NCI-H2081 treated with DMSO at 0.1 percent for 48 hours (cell line): ENCODE measurements at regions not wholly inside any gene's neighbourhood (a gene's known extent, or its start where the extent isn't known, plus 50 kb on each side); places are given as distances from the start of the nearest gene placed in this dataset.
"Not testable (repeated sequence)": the region's sequence is repeated elsewhere in the genome, so short reads cannot be mapped to it uniquely, and the experiment has no call there.

Source experiments
- DNase-seq: peaks from one replicate; lab custom pipeline; 2025; lab: John Stamatoyannopoulos, UW

DNA sequence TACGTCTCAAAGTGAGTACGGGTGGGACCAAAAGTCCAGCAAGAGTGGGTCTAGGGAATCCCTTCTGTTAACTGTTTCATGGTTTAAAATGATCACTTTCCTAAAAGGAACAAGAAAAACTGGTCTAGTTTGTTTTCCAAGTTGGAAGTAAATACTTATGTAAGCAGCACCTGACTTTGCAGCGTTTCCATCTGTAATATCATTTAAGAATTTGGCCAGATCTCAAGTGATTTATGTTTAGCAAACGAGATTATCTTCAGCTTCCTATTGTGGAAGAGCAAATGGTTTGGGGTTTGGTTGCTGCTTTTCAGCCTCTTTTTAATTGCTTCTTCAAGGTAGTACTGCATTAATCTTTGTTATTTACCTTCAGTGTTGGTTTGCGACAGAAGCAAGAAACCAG lies 50.4 kb downstream of the FHIP1A start:
- no peak for DNase-seq

DNA sequence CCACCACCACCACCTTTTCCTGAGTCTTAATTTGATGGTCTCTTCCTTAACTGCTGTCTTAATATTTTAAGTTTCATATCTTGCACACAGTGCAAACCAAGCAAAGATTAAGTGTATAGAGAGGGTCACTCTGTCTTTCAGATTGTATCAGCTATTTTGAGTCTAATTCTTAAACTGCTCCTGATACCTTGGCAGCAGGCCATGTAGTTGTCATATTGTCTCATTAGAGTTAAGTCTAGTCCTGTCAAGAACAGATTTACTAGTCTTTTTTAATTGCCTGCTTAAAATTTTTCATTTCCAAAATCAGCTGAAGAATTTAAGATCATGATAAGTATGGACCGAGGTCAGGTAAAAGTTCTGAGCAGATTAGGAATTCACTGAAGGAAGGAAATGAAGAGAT lies 51.5 kb downstream of the FHIP1A start:
- DNase-seq: no peak

DNA sequence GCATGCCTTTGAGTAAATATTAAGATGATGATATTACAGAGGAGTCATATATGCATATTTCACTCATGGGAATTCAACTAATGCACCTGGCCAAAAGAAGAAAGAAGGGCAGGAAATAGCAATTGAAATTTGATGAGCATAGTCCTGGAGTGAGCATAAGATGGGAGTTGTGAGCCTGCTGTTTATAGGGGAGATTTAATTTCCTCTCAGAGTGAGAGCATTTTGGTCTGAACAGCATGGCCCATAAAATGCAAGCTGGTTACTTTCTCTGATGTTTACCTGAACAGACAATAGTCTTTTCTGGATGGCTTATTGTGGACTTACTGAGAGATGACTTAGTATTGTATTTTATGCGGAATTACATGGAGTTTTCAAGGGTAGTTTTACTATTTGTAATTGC lies 53.6 kb downstream of the FHIP1A start:
- no peak for DNase-seq

DNA sequence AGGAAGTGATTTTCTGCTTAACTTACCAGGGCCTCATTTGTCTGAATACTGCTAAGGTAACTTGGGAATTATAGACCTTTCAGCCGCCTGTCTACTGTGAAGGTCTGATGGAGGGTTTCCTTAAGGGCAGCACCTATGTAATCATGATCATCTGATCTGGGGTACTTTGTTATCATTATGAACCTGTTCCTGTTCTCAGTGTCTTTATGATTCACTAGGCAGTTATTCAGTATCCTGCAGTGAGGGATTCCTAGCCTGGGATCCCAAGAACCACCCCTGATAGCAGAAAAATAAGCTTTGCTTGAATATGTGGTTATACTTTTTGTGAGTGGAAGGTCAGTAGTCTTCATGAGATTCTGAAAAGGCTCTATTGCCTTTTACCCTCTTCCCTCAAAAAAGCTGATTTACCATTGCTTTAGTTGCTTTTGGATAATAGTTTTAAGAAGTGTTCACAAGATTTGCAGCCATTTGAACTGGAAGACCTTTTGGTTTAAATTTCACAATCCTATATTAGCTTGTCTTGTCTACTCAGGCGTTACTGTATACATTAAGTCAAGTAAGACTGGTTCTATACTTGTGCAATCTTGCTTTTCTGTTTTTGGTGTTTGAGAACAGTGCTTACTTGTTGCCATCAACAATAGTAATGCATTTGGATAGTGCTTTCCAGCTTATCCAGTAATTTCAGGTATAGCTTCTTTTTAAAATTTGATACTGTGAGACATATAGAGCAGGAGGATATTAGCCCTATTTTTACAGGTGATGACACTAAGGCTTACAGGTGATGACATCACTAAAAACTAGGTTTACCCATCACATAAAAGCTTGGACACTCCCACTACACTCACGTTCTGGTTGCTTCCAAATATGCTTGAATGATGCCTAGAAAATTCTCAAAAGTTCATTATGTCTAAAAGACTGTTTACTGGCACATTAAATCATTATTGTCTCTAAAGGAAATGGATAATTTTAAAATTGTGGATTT lies 60.0 kb downstream of the FHIP1A start:
- no peak for DNase-seq

DNA sequence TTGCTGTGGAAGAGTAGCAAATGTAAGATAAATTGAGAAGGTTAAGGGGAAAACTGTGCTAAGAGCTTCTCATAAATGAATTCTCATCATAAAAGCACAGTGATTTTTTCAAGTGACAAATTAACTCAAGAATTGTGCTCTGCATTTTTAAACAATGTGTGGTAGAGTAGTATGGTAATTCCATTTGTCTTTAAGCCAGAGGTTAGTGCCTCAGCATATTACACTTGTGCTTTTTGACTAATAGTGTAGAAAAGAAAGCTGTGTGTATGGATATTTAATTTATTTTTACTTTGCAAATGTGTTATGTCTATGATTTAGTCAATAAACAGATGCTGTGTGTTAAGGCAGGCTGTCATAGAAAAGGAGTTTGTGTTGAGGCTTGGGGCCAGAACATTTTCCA lies 61.0 kb downstream of the FHIP1A start:
- DNase-seq: no peak

DNA sequence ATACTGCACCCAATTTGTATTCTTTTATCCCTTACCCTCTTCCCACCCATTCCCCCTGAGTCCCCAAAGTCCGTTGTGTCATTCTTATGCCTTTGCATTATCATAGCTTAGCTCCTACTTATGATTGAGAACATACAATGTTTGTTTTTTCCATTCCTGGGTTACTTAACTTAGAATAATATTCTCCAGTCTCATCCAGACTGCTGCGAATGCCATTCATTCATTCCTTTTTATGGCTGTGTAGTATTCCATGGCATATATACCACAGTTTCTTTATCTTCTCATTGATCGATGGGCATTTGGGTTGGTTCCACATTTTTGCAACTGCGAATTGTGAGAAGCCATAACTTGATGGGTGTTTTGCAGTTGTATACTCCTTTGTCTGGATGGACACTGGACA lies 62.8 kb downstream of the FHIP1A start:
- DNase-seq: no peak

DNA sequence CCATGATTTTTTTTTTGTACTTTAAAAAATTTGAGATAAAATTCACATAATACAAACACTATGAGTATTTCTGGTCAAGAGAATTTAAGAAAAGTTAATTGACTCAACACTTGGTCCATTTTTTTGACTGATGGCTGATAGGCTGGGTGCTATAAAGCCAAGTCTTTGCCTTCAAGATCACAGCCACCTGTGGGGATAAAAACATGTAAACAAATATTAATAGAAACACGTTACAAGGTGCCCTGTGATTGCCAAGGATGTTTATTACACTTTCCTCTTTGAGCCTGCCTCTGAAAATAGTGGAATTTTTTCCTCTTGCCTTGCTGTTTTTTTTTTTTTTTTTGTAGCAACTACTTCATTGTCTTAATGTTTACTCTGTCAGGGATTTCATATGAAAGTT lies 63.3 kb downstream of the FHIP1A start:
- no peak for DNase-seq

DNA sequence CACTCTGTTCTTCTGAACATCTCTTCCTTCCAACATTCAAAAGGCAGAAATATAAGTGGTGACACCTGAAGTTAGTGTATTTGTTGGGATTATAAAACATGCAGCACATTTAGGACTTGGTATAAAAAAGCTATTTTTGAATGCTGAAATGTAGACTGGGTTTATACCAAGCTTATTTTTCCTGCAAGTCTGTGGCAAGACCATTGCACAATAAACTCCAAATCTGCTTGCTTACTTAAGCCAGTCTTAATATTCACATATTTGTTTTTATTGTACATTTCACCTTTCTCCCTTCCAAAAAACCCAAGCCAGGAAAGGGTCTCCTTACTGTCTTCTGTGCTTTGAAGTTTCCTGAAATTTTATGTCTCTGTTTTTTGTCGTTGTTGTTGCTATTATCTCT lies 63.7 kb downstream of the FHIP1A start:
- DNase-seq: no peak

DNA sequence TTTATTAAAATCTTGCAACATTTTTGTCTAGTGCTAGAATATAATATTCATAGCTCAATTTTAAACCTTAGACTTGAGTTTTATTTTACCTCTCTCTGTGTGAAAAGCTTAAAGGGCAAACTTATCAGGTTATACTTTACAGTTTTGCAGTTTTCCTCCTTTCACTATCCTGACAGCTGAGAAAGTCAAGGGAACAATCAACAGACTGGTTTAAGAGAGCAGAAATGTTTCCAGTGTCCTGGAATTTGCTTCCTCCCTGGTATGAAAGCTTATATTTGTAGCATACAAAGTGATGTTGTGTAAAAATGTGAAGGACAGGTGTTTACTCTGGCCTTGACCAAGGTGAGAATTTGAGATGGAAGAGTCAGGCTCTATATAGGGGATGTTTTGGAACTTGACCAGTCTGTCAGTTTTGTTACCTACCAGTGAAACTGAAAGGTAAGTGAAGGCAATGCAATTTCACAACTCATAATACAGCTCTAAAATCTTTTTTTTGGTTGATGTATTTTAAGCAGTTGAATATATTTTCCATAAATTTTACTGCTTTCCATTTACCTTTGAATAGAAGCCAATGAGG lies 64.6 kb downstream of the FHIP1A start:
- DNase-seq: no peak

DNA sequence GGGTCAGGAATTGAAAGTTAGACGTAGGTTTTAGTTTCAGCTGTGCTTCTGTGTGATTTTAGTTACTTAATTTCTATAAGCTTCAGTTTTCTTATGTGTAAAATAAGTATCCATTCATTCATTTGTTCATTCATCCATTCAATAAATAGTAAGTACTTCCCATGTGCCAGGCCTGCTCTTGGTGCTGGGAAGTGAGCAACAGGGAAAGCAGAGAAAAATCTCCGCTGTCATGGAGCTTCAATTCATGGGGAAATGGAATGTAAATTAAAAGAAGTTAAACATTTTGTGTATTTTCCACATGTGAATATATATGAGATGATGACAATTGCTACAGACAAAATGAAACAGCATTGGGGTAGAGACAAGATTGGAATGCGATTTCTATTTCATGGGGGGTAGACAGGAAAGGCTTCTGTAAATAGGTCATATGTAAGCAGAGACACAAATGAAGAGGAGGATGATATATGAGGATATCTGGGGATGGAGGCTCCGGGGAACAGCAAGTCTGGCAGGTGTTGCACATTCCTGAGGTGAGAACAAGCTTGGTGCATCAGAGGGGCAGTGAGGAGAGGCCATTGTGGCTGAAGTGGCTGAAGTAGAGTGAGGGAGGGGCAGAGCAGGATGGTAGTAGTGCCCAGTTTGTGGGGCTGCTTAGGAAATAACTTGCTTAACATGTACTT lies 66.2 kb downstream of the FHIP1A start:
- no peak for DNase-seq

DNA sequence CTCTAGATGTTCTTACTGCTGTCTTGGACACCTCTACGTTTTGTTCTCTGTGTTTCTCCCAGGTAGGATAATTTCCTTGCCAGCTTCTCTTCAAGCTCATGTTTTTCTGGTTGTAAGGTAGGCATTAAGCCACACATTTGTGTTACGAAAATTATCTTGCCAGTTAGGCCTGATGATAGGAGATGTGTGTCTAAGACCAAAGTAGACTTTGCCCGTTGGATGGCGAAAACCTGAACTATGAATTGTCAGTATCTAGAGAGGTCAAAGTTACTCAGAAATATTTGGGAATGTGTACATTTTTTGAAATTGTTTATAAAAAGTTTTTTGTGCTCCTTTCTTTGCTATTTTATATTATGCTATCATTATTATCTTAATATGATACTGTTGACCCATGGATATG lies 72.8 kb downstream of the FHIP1A start:
- no peak for DNase-seq

DNA sequence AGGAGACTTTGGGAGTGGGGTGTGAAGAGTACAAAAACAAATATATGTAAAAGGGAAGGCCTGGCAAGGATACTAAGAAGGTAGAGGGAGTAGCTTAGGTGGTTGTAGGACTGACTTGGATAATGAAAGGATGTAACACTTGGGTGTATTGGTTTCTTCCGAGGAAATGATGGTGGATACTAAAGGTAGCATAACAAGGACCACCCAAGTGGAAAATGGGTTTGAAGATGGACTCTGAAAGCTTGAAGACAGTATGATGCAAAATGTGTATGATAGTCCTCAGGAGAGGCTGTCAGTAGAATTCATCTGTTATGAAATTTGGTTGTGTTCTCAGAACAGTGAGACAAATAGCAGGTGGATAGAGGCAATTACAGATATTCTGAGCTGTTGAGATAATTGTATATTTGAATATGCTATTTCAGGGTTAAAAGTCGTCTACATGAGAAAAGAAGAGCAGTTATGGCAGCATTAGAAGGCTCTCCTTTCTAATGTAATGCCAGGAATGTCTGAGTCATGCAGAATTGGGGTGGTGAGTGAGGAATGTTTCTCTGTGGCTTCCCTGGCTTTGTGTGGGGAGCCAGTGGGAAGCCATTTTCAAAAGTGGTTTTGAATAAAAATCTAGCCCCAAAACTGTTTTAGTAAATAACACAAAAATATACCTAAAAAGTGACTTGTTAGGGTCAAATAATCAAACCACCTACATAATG lies 75.6 kb downstream of the FHIP1A start:
- no peak for DNase-seq

DNA sequence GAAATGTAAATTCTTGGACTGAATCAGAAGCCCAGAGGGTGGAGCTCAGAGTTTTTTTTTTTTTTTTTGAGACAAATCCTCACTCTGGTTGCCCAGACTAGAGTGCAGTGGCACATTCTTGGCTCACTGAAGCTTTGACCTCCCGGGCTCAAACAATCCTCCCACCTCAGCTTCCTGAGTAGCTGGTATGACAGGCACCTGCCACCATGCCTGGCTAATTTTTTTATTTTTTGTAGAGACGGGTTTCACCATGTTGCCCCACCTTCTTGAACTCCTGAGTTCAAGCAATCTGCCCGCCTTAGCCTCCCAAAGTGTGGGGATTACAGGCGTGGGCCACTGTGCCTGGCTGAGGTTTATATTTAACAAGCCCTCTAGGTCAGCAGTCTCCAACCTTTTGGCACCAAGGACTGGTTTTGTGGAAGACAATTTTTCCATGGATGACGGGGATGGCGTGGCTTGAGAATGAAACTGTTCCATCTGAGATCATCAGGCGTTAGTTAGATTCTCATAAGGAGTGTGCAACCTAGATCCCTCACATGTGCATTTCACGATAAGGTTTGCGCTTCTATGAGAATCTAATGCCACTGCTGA lies 76.7 kb downstream of the FHIP1A start:
- no peak for DNase-seq

DNA sequence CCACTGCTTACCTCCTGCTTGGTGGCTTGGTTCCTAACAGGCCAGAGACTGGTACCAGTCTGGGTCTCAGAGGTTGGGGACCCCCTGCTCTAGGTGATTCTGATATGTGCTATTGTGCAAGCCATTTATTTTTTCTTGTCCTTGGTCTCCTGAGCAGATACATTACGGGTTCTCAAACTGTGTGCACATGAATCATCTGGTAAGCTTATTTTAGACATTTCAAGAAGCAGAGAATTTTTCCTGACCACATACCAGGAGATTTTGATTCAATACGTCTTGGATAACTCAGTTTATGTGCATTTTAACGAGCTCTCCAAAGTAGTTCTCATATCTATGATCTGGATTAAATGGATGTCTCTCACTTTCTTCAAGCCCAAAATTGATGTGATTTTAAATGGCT lies 77.2 kb downstream of the FHIP1A start:
- DNase-seq: no peak

DNA sequence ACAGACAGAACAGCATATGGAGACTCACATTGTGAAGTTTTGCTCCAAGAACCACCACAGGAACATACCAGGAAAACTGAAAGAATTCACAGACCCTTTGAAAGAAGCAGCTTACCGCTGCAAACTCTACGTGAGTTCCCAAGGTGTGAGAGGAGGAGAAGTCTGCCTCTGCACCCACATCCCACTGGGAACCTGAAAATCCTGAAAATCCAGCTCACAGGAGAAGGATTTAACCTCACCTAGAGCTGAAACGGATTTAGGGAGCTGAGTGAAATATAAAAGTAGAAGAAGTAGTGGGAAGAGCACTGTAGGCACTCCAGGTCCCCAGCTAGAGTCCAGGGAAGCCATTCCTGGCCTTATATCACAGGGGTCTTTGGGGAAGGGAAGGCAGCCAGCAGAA lies 80.0 kb downstream of the FHIP1A start:
- no peak for DNase-seq

DNA sequence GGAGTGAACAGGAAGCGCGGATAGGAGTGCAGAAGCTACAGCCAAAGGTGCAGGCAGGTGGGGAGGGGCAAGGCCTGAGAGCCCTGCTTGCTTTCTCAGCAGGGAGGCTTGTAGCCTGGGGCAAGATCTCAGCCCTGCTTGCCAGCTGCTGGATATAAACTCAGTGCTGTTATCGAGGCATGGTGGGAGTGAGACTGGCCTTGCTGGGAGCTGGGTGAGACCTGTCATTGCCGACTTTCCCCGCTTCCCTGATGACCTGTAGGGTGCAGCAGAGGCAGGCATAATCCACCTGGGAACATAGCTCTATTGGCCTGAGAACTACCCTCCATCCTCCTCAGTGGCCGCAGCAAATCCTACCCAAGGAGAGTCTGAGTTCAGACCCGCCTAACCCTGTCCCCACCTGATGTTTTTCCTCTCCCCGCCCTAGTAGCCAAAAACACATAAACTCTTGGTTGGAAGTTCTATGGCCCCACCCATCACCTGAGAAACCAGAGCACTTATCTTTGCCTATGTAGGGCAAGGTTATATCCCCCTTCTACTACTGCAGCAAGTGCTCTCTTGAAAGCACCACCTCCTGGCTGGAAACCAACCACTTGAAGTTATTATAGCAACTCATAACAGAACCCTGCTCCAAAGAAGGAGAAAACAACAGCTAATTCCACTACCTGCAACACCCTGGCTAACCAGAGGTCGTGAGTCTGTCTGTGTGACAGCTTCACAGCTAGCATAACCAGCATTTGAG lies 80.7 kb downstream of the FHIP1A start:
- no peak for DNase-seq

DNA sequence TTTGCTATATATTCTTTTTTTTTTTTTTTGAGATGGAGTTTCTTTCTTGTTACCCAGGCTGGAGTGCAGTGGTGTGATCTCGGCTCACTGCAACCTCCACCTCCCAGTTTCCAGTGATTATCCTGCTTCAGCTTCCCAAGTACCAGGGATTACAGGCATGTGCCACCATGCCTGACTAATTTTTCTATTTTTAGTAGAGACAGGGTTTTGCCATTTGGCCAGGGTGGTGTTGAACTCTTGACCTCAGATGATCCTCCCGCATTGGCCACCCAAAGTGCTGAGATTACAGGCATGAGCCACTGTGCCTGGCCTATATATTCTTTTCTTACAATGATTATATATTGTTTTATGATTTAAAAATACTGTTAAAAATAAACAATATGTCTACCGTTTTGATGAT lies 86.6 kb downstream of the FHIP1A start:
- not testable (repeated sequence) for DNase-seq

DNA sequence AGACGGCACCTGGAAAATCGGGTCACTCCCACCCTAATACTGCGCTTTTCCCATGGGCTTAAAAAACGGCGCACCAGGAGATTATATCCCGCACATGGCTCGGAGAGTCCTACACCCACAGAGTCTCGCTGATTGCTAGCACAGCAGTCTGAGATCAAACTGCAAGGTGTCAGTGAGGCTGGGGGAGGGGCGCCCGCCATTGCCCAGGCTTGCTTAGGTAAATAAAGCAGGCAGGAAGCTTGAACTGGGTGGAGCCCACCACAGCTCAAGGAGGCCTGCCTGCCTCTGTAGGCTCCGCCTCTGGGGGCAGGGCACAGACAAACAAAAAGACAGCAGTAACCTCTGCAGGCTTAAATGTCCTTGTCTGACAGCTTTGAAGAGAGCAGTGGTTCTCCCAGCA lies 102.6 kb downstream of the FHIP1A start:
- not testable (repeated sequence) for DNase-seq

DNA sequence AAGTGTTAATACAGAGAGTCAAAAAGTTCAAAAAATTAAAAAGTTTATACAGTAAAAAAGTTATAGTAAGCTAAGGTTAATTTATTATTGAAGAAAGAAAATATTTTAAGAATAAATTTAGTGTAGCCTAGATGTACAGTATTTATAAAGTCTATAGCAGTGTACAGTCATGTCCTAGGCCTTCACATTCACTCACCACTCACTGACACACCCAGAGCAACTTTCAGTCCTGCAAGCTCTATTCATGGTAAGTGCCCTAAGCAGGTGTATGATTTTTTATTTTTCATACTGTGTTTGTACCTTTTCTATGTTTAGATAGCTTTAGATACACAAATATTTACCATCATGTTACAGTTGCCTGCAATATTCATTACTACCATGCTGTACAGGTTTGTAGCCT lies 108.9 kb downstream of the FHIP1A start:
- DNase-seq: no peak

DNA sequence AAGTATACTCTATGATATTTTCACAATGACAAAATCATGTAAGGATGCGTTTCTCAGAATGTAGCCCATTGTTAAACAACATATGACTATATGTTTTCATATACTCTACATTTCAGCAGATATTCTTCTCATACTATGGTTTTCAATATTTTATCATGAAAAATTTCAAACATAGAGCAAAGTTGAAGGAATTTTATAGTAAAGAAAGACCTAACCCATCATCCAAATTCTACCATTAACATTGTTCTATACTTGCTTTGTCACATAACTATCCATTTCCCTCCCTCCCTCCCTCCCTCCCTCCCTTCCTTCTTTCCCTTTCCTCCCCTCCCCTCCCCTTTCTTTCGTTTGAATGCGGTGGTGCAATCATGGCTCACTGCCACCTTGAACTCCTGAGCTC lies 109.4 kb downstream of the FHIP1A start:
- DNase-seq: no peak

DNA sequence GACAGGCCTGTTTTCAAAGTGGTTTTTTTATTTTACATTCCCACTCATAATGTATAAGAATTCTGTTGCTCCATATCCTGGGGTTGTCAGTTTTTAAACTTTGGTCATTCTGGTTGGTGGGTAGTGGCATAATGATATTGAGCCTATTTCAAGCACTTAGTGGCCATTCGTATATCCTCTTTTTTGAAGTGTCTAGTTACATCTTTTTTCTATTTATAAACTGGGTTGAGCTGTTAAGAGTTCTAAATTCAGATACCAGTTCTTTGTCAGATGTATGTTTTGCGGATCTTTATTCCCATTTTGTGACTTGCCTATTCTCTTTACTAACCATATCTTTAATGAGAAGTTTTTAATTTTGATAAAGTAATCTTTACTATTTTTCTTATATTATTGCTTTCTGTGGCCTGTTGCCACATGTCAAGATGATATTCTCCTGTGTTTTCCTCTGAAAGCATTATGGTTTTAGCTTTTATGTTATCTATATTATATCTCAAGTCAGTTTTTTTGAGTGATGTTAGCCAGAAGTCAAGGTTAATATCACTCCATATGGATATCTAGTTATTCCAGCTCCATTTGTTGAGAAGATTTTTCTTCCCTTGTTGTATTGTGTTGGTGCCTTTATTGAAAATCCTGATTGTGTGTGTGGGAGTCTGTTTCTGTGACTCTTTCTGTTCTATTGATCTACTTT lies 110.9 kb downstream of the FHIP1A start:
- no peak for DNase-seq
